ENCODE measurements at regions not wholly inside any gene's neighbourhood (a gene's known extent, or its start where the extent isn't known, plus 50 kb on each side); places are given as distances from the start of the nearest gene placed in this dataset.

GRCh38 chr15:61517776-61518175, 288.7 kb upstream of the RORA start:
- Histone ChIP-seq H3K27ac (ENCODE audit: low read length) (no peak overlapping the region), H3K9me3 (ENCODE audit: low read length) (no peaks in the 10 kb centered on the region), H3K36me3 (ENCODE audit: insufficient read depth, low read length) (no peaks in the 10 kb centered on the region), H3F3A (ENCODE audit: insufficient read depth, low read length, poor library complexity, severe bottlenecking) (no peaks in the 10 kb centered on the region), H3K9ac (ENCODE audit: low read length) (no peak overlapping the region), H3K79me2 (replicated peaks; ENCODE audit: insufficient read depth, low read length) (no peaks in the 10 kb centered on the region), H4K20me1 (ENCODE audit: insufficient read depth) (no peaks in the 10 kb centered on the region), H3K4me2 (ENCODE audit: low read length) (no peak overlapping the region), H3K9me2 (ENCODE audit: insufficient read depth, low read length) (no peaks in the 10 kb centered on the region), H2AFZ (ENCODE audit: low read depth, low read length) (no peak overlapping the region), H3K27me3 (ENCODE audit: insufficient read depth, low read depth, low read length) (no peaks in the 10 kb centered on the region), H3K4me3 (ENCODE audit: low read length) (no peak overlapping the region)
- TF ChIP-seq EZH2 (IDR thresholded peaks at IDR 0.05; ENCODE audit: borderline replicate concordance, insufficient read depth, low read length, poor library complexity, severe bottlenecking) = no peak
- TF ChIP-seq TAF1 (IDR thresholded peaks at IDR 0.05; ENCODE audit: low read depth) = no peak
- no peak for TF ChIP-seq RAD21 (conservative IDR thresholded peaks at IDR 0.05)
- no peak for TF ChIP-seq MXI1 (conservative IDR thresholded peaks at IDR 0.05; ENCODE audit: poor library complexity, severe bottlenecking)
- TF ChIP-seq EP300 (conservative IDR thresholded peaks at IDR 0.05; ENCODE audit: poor library complexity, severe bottlenecking) = no peak

- H3F3A ChIP-seq (ENCODE audit: insufficient read depth, low read length, poor library complexity, severe bottlenecking) = no peaks in the 10 kb centered on the region
- H3K79me2 ChIP-seq (replicated peaks; ENCODE audit: insufficient read depth, low read length) = no peaks in the 10 kb centered on the region
- H3K36me3 ChIP-seq (ENCODE audit: insufficient read depth, low read length) = no peaks in the 10 kb centered on the region
- no peak overlapping the region for H3K4me3 ChIP-seq (ENCODE audit: low read length)
- H3K9me2 ChIP-seq (ENCODE audit: insufficient read depth, low read length) = no peaks in the 10 kb centered on the region
- H3K27me3 ChIP-seq (ENCODE audit: insufficient read depth, low read depth, low read length) = no peaks in the 10 kb centered on the region
- no peaks in the 10 kb centered on the region for H3K9me3 ChIP-seq (ENCODE audit: low read length)
- TF ChIP-seq, protein P1, sequence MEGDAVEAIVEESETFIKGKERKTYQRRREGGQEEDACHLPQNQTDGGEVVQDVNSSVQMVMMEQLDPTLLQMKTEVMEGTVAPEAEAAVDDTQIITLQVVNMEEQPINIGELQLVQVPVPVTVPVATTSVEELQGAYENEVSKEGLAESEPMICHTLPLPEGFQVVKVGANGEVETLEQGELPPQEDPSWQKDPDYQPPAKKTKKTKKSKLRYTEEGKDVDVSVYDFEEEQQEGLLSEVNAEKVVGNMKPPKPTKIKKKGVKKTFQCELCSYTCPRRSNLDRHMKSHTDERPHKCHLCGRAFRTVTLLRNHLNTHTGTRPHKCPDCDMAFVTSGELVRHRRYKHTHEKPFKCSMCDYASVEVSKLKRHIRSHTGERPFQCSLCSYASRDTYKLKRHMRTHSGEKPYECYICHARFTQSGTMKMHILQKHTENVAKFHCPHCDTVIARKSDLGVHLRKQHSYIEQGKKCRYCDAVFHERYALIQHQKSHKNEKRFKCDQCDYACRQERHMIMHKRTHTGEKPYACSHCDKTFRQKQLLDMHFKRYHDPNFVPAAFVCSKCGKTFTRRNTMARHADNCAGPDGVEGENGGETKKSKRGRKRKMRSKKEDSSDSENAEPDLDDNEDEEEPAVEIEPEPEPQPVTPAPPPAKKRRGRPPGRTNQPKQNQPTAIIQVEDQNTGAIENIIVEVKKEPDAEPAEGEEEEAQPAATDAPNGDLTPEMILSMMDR (IDR thresholded peaks at IDR 0.05; ENCODE audit: poor library complexity, severe bottlenecking) = no peak
- H2AFZ ChIP-seq (ENCODE audit: low read depth, low read length) = no peak overlapping the region
- H3K27ac ChIP-seq (ENCODE audit: low read length) = no peak overlapping the region
- H3K4me2 ChIP-seq (ENCODE audit: low read length) = no peak overlapping the region
- H4K20me1 ChIP-seq (ENCODE audit: insufficient read depth) = no peaks in the 10 kb centered on the region
- H3K9ac ChIP-seq (ENCODE audit: low read length) = no peak overlapping the region
These were observed 288.2 kb upstream of the RORA start for GRCh38 chr15:61517335-61517734.

- Histone ChIP-seq H3K4me2 (ENCODE audit: low read length) (no peak overlapping the region), H3F3A (ENCODE audit: insufficient read depth, low read length, poor library complexity, severe bottlenecking) (no peaks in the 10 kb centered on the region), H3K27me3 (ENCODE audit: insufficient read depth, low read depth, low read length) (no peaks in the 10 kb centered on the region), H3K4me3 (ENCODE audit: low read length) (no peak overlapping the region), H3K9me3 (ENCODE audit: low read length) (no peaks in the 10 kb centered on the region), H4K20me1 (ENCODE audit: insufficient read depth) (no peaks in the 10 kb centered on the region), H3K9ac (ENCODE audit: low read length) (no peak overlapping the region), H3K9me2 (ENCODE audit: insufficient read depth, low read length) (no peaks in the 10 kb centered on the region), H3K79me2 (replicated peaks; ENCODE audit: insufficient read depth, low read length) (no peaks in the 10 kb centered on the region), H3K27ac (ENCODE audit: low read length) (no peak overlapping the region), H2AFZ (ENCODE audit: low read depth, low read length) (no peak overlapping the region), H3K36me3 (ENCODE audit: insufficient read depth, low read length) (no peaks in the 10 kb centered on the region)
- TF ChIP-seq REST (IDR thresholded peaks at IDR 0.05; ENCODE audit: borderline replicate concordance) (no peak), EZH2 (IDR thresholded peaks at IDR 0.05; ENCODE audit: borderline replicate concordance, insufficient read depth, low read length, poor library complexity, severe bottlenecking) (no peak), EP300 (conservative IDR thresholded peaks at IDR 0.05; ENCODE audit: poor library complexity, severe bottlenecking) (no peak), POLR2AphosphoS5 (IDR thresholded peaks at IDR 0.05) (no peak), RAD21 (conservative IDR thresholded peaks at IDR 0.05) (no peak), SMC3 (conservative IDR thresholded peaks at IDR 0.05; ENCODE audit: poor library complexity) (no peak), TAF1 (IDR thresholded peaks at IDR 0.05; ENCODE audit: low read depth) (no peak)
- TF ChIP-seq, protein P1 (IDR thresholded peaks at IDR 0.05; ENCODE audit: poor library complexity, severe bottlenecking) = no peak
These were observed 282.7 kb upstream of the RORA start for GRCh38 chr15:61511756-61512155.

Measured in neural cell (in vitro differentiated cells).